ENCODE measurements at regions not wholly inside any gene's neighbourhood (a gene's known extent, or its start where the extent isn't known, plus 50 kb on each side); places are given as distances from the start of the nearest gene placed in this dataset.

GRCh38 chr2:222043897-222044296 lies 254.9 kb downstream of the PAX3 start:
- ATAC-seq: no peak
- Mint-ChIP-seq H3K9me3 (no peaks in the 10 kb centered on the region), H3K4me1 (ENCODE audit: low read depth) (no peaks in the 10 kb centered on the region), H3K27me3 (ENCODE audit: low read depth) (no peaks in the 10 kb centered on the region), H3K36me3 (ENCODE audit: insufficient read depth) (no peaks in the 10 kb centered on the region), H3K4me3 (no peak overlapping the region)
- DNase-seq: no peak

GRCh38 chr2:222042666-222043065 lies 256.1 kb downstream of the PAX3 start:
- H3K27me3 Mint-ChIP-seq (ENCODE audit: low read depth): no peaks in the 10 kb centered on the region
- DNase-seq (no peak), ATAC-seq (no peak)
- no peak overlapping the region for H3K4me3 Mint-ChIP-seq
- H3K36me3 Mint-ChIP-seq (ENCODE audit: insufficient read depth): no peaks in the 10 kb centered on the region
- no peaks in the 10 kb centered on the region for H3K4me1 Mint-ChIP-seq (ENCODE audit: low read depth)
- H3K9me3 Mint-ChIP-seq: no peaks in the 10 kb centered on the region

GRCh38 chr2:222040333-222040732 lies 258.5 kb downstream of the PAX3 start:
- Mint-ChIP-seq H3K4me1 (ENCODE audit: low read depth) (no peaks in the 10 kb centered on the region), H3K4me3 (no peak overlapping the region)

GRCh38 chr2:222039821-222040220 lies 259.0 kb downstream of the PAX3 start:
- DNase-seq (no peak), ATAC-seq (no peak)
- Mint-ChIP-seq H3K36me3 (ENCODE audit: insufficient read depth) (no peaks in the 10 kb centered on the region), H3K27me3 (ENCODE audit: low read depth) (no peaks in the 10 kb centered on the region), H3K4me3 (no peak overlapping the region), H3K4me1 (ENCODE audit: low read depth) (no peaks in the 10 kb centered on the region), H3K9me3 (no peaks in the 10 kb centered on the region)

More at GRCh38 chr2:222040333-222040732, 258.5 kb downstream of the PAX3 start:
- no peaks in the 10 kb centered on the region for H3K27me3 Mint-ChIP-seq (ENCODE audit: low read depth)
- no peak for DNase-seq
- H3K9me3 Mint-ChIP-seq: no peaks in the 10 kb centered on the region
- no peaks in the 10 kb centered on the region for H3K36me3 Mint-ChIP-seq (ENCODE audit: insufficient read depth)
- no peak for ATAC-seq

GRCh38 chr2:222038067-222038802 lies 260.6 kb downstream of the PAX3 start:
- H3K27me3 Mint-ChIP-seq (ENCODE audit: low read depth): no peaks in the 10 kb centered on the region
- H3K4me1 Mint-ChIP-seq (ENCODE audit: low read depth): no peaks in the 10 kb centered on the region
- ATAC-seq: no peak

GRCh38 chr2:222037211-222037610 lies 261.6 kb downstream of the PAX3 start:
- DNase-seq (no peak), ATAC-seq (no peak)
- no peaks in the 10 kb centered on the region for H3K27me3 Mint-ChIP-seq (ENCODE audit: low read depth)
- H3K36me3 Mint-ChIP-seq (ENCODE audit: insufficient read depth): no peaks in the 10 kb centered on the region
- no peaks in the 10 kb centered on the region for H3K4me1 Mint-ChIP-seq (ENCODE audit: low read depth)
- no peaks in the 10 kb centered on the region for H3K9me3 Mint-ChIP-seq
- no peak overlapping the region for H3K4me3 Mint-ChIP-seq

More at GRCh38 chr2:222038067-222038802, 260.6 kb downstream of the PAX3 start:
- DNase-seq: no peak
- no peaks in the 10 kb centered on the region for H3K9me3 Mint-ChIP-seq
- H3K36me3 Mint-ChIP-seq (ENCODE audit: insufficient read depth): no peaks in the 10 kb centered on the region
- no peak overlapping the region for H3K4me3 Mint-ChIP-seq

GRCh38 chr2:222034058-222034457 lies 264.7 kb downstream of the PAX3 start:
- Mint-ChIP-seq H3K9me3 (no peaks in the 10 kb centered on the region), H3K27me3 (ENCODE audit: low read depth) (no peaks in the 10 kb centered on the region), H3K4me3 (no peak overlapping the region), H3K4me1 (ENCODE audit: low read depth) (no peaks in the 10 kb centered on the region), H3K36me3 (ENCODE audit: insufficient read depth) (no peaks in the 10 kb centered on the region)
- DNase-seq (no peak), ATAC-seq (no peak)

GRCh38 chr2:222033541-222033940 lies 265.3 kb downstream of the PAX3 start:
- ATAC-seq: no peak
- Mint-ChIP-seq H3K4me3 (no peak overlapping the region), H3K9me3 (no peaks in the 10 kb centered on the region), H3K36me3 (ENCODE audit: insufficient read depth) (no peaks in the 10 kb centered on the region), H3K27me3 (ENCODE audit: low read depth) (no peaks in the 10 kb centered on the region), H3K4me1 (ENCODE audit: low read depth) (no peaks in the 10 kb centered on the region)
- no peak for DNase-seq

GRCh38 chr2:222025881-222026271 lies 272.9 kb downstream of the PAX3 start:
- Mint-ChIP-seq H3K4me1 (ENCODE audit: low read depth) (peaks cover 2% of the 10 kb centered on the region), H3K4me3 (no peak overlapping the region), H3K27me3 (ENCODE audit: low read depth) (no peaks in the 10 kb centered on the region), H3K36me3 (ENCODE audit: insufficient read depth) (no peaks in the 10 kb centered on the region), H3K9me3 (no peaks in the 10 kb centered on the region)
- ATAC-seq: no peak
- no peak for DNase-seq

- DNase-seq: no peak
- no peak for ATAC-seq
- Mint-ChIP-seq H3K27me3 (ENCODE audit: low read depth) (no peaks in the 10 kb centered on the region), H3K9me3 (no peaks in the 10 kb centered on the region), H3K4me3 (no peak overlapping the region), H3K4me1 (ENCODE audit: low read depth) (peaks cover 2% of the 10 kb centered on the region), H3K36me3 (ENCODE audit: insufficient read depth) (no peaks in the 10 kb centered on the region)
Measured at GRCh38 chr2:222024932-222025880, 273.6 kb downstream of the PAX3 start.

- Mint-ChIP-seq H3K36me3 (ENCODE audit: insufficient read depth) (no peaks in the 10 kb centered on the region), H3K9me3 (no peaks in the 10 kb centered on the region), H3K27me3 (ENCODE audit: low read depth) (peaks cover 2% of the 10 kb centered on the region), H3K4me3 (no peak overlapping the region), H3K4me1 (ENCODE audit: low read depth) (no peaks in the 10 kb centered on the region)
- DNase-seq: no peak
- no peak for ATAC-seq
Measured at GRCh38 chr2:222017252-222017850, 281.4 kb downstream of the PAX3 start.

- no peak for ATAC-seq
- no peaks in the 10 kb centered on the region for H3K36me3 Mint-ChIP-seq (ENCODE audit: insufficient read depth)
- H3K4me3 Mint-ChIP-seq: no peak overlapping the region
- H3K4me1 Mint-ChIP-seq (ENCODE audit: low read depth): no peaks in the 10 kb centered on the region
- peaks cover 4% of the 10 kb centered on the region for H3K27me3 Mint-ChIP-seq (ENCODE audit: low read depth)
- DNase-seq: no peak
- no peaks in the 10 kb centered on the region for H3K9me3 Mint-ChIP-seq
Measured at GRCh38 chr2:222013889-222014288, 284.9 kb downstream of the PAX3 start.

GRCh38 chr2:222000326-222000725 lies 298.5 kb downstream of the PAX3 start:
- DNase-seq (no peak), ATAC-seq (no peak)
- Mint-ChIP-seq H3K4me3 (no peak overlapping the region), H3K36me3 (ENCODE audit: insufficient read depth) (no peaks in the 10 kb centered on the region), H3K27me3 (ENCODE audit: low read depth) (peaks cover 3% of the 10 kb centered on the region), H3K9me3 (no peaks in the 10 kb centered on the region), H3K4me1 (ENCODE audit: low read depth) (no peaks in the 10 kb centered on the region)

GRCh38 chr2:221999717-222000116 lies 299.1 kb downstream of the PAX3 start:
- ATAC-seq (no peak), DNase-seq (no peak)
- Mint-ChIP-seq H3K4me3 (no peak overlapping the region), H3K36me3 (ENCODE audit: insufficient read depth) (no peaks in the 10 kb centered on the region), H3K27me3 (ENCODE audit: low read depth) (peaks cover 3% of the 10 kb centered on the region), H3K4me1 (ENCODE audit: low read depth) (no peaks in the 10 kb centered on the region), H3K9me3 (no peaks in the 10 kb centered on the region)

Data from activated T-cell treated with anti-CD3 and anti-CD28 coated beads, Interleukin-2, amount 50 U/mL, for 4 hours (primary cell).